ENCODE measurements at regions not wholly inside any gene's neighbourhood (a gene's known extent, or its start where the extent isn't known, plus 50 kb on each side); places are given as distances from the start of the nearest gene placed in this dataset.
A peak's percentile ranks its signal among the peaks of the same experiment; 100 is the strongest.
"Not testable (repeated sequence)": the region's sequence is repeated elsewhere in the genome, so short reads cannot be mapped to it uniquely, and the experiment has no call there.

DNA sequence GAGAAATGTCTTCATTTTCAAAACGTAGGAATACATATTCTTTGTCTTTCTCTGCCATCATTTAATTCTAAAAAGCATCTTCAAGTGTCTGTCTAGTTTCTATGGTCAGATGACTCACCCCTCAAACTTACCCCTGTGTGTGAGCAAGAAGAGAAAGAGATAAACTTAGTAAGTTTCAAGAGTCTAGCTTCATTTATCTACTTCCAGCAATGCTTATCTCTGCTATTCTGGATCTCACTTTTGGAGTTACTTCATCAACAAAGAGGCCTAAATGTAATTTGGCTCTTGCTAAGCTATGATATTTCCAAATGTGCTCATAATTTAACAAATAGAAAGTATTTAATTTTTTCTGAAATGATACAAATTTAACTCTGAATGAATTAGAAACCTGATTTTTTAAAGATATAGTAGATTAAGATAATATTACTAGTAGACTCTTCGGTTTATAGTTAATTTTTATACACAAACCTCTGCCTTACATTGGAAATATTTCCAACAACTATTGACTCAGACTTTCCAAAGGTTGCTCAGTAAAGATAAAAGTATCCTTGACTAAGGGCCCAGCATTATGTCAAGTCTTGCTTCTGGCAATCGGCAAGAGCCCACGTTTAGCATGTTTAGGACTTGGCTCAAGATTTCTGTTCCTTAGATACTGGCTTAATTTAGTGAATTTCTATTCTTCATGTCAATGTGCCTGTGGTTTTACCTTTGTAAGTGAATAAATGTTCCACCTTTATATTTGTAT, 1511.0 kb upstream of the SLC10A2 start:
- intact Hi-C loops (cut with DNase I) = loop anchor here (10.0 kb wide), 1 partner anchor 628 kb away; no protein-coding TSS in a partner anchor
- DNase-seq = no peak

DNA sequence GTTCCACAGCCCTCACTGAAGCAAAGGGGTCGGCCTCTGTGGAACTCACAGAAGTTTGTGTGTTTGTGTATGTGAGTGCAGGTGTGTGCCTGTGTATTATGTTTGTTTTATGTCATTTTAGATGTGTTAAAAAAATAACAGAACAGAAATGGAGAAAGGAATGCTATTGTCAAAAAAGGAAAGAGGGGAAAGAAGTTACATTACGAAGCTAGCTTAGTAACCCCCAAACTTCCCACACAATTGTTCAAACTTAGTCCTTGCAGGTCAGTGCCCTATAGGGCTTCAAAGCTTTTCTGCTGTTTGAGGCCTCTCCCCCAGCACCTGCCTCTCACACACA, 1505.6 kb upstream of the SLC10A2 start:
- DNase-seq = no peak
- intact Hi-C loops (cut with DNase I) = loop anchor here (10.0 kb wide), 1 partner anchor 633 kb away; no protein-coding TSS in a partner anchor

DNA sequence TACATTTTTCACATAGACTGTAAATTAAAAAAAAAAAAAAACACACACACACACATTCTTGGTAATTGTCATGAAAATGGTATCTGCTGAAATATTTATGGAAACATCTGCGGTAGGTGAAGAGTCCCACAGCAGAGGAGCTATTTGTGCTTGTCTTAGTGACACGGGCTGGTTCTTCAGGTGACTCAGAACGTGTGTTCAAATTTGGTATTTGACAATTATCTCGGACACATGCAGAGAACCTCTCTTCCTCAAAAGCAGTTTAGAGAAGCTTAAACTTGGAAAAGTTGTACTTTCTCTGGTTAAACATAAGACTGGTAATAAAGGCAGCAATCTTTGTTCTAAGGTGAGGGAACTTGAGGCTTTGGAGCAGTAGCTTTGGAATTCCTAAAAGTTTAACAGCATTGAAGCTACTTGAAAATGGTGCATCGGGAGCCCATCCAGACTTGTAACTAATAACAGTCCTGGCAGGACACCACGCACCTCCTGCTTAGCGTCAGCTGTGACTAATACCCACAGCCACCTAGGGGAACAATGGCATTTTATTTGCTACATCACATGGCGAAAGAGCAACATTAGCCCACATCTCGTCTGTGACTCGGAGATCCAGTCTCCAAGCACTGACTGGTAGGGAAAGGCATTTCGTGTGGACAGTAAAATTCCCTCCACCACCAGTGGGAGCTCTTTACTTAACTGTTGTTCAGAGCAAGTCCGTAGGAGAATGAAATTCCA, 1505.1 kb upstream of the SLC10A2 start:
- peak; percentile 7 to 94 (median 80) for DNase-seq
- intact Hi-C loops (cut with DNase I) = loop anchor here (10.0 kb wide), 1 partner anchor 633 kb away; no protein-coding TSS in a partner anchor

DNA sequence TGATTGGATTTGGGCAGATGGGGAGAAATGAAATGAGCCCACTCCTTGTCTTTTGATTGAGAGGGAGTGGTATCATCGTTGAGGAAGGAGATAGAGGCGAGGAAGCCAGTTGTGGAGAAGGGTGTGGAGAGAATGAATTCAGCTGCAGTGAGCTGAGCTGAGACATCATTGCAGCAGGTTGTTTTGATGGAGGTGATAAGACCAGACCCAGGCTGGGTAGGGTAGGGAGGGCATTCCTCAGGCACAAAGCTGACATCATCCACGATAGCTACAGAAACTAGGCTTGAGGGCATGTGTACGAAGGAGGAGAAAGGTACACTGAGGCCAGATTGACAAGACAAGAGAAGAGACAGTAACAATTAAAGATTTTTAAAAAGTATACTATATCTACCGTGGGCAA, 1500.9 kb upstream of the SLC10A2 start:
- intact Hi-C loops (cut with DNase I) = no loop called here
- no peak for DNase-seq

DNA sequence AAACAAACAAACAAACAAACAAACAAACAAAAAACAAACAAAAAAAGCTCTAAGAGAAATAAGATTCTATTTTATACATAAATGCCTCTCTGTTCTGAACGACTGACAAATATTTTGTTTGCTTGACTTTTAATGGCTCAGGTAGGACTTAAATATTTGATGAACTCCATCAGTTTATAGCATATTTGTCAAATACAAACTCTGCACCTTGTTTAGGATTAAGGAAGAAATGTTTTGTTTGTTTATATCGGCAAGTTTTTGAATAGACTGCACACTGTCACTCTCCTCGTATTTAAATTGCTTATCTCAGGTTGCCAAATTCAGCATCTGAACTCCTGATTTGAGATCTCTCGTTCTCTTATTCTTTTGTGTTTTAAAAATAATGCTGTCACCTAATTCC, 1499.7 kb upstream of the SLC10A2 start:
- intact Hi-C loops (cut with DNase I) = no loop called here
- DNase-seq = no peak

DNA sequence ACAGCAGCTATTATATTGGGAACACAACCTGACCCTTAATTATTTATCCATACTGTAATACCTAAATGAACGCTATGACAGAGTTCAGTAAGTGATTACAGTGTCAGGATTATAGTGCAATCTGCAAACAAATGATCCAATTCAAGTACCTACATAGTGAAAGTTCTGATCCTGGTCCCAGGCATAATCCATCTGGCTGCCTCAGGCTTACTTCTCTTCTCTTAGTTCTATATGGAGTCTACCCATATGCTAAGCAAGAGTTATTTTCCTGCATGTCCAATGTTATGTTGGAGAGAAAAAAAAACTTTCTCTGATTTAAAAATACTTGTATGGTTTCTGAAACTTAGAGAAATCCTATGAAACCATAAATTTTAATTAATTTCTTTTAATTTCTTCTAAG, 1487.7 kb upstream of the SLC10A2 start:
- intact Hi-C loops (cut with DNase I) = no loop called here
- DNase-seq = no peak

DNA sequence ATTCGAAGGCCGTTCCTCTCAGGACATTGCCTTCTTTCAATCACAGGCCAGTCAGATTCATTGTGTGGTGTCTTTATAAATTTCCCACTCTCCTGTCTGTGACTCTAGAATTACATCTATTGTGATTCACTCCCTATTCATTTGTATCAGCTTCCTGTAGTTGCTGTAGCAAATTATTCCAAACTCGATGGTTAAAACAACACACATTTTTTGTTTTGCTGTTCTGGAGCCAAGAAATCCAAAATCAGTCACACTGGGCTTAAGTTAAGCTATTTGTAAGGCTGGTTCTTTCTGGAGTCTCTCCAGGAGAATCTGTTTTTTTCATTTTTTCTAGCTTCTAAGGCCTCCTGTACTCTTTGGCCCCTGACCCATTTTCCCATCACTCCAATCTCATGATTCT, 1487.0 kb upstream of the SLC10A2 start:
- DNase-seq = no peak
- intact Hi-C loops (cut with DNase I) = no loop called here

DNA sequence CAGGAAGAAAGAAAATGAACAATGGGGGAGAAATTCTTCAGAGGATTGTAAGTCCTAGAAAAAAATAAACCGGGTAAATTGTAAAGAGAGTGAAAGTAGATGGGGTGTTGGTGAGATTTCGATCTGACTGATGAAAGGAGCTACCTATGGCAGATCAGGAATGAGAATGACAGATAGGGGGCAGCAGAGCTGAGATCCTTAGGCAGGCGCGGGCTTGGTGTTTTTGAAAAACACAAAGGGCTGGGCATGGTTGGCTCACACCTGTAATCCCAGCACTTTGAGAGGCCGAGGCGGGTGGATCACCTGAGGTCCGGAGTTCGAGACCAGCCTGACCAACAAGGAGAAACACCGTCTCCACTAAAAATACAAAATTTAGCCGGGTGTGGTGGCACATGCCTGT, 1468.6 kb upstream of the SLC10A2 start:
- no peak for DNase-seq
- intact Hi-C loops (cut with DNase I) = no loop called here

DNA sequence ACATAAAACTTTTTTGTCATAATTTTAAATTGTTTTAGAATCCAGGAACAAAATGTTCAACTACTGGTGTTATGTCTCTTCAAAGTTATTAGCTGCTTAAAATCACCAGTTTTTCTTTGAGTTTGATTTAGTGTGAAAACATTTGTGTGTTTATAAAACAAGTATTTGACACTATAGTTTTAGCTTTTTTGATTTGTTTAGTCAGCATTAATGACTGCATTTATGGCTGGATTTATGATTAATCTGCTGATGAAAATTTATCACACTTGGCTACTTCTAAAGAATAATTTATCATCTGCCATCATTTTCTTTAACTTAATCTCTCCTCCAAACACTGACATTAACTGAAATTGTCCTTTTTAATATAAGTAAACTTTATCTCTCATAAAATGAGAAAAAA, 1465.9 kb upstream of the SLC10A2 start:
- no peak for DNase-seq
- intact Hi-C loops (cut with DNase I) = no loop called here

DNA sequence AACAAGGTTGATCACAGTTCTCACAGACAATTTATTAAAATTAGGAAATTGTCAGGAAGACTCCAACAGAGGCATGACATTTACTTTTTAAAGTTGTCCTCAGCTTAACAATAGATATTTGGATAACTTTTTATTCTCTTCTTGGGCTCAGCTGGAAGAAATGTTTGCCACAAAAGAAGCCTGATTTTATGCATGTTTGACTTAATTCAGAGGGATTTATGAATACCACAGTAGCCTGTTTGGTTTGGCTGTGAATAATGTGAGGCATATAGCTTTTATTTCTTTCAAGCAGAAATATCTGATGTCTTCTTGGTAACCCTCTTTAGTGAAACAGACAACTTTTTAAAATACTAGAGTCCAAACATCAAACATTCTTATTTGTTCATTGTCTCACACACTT, 1464.5 kb upstream of the SLC10A2 start:
- intact Hi-C loops (cut with DNase I) = no loop called here
- DNase-seq = no peak

DNA sequence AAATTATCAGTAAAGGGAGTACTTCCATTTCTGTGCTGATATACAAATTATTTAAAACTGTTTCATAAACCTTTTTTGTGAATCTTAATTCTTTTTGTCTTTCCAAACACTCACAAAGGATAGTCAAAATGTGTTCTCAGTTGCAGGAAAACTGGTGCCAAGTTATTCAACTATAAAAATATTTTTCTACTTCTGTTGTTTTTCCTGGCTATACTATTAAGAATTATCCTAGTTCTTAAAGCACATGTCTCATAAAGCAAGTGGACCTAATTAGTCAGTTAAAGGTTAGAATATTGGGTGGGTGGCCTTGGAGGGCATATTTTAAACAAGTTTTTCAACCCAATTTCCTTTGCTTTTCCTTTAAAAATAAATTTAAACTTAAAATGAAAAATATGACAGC, 1460.3 kb upstream of the SLC10A2 start:
- intact Hi-C loops (cut with DNase I) = no loop called here
- no peak for DNase-seq

DNA sequence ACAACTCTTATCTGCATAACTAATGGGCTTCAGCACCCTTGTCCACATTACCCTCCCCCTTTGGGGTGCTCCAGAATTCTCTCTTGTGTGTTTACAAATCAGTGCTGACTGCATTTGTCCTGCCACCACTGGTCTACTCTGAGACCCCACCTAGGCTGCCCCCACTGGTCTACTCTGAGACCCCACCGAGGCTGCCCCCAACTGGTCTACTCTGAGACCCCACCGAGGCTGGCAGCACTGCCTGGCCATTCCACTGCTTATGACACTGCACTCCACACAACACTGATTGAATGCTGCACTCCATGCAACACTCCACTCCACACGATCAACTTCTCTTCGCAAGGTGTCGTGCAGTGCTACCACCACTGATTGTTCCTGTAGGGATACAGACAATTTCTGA, 1459.2 kb upstream of the SLC10A2 start:
- intact Hi-C loops (cut with DNase I) = no loop called here
- no peak for DNase-seq

DNA sequence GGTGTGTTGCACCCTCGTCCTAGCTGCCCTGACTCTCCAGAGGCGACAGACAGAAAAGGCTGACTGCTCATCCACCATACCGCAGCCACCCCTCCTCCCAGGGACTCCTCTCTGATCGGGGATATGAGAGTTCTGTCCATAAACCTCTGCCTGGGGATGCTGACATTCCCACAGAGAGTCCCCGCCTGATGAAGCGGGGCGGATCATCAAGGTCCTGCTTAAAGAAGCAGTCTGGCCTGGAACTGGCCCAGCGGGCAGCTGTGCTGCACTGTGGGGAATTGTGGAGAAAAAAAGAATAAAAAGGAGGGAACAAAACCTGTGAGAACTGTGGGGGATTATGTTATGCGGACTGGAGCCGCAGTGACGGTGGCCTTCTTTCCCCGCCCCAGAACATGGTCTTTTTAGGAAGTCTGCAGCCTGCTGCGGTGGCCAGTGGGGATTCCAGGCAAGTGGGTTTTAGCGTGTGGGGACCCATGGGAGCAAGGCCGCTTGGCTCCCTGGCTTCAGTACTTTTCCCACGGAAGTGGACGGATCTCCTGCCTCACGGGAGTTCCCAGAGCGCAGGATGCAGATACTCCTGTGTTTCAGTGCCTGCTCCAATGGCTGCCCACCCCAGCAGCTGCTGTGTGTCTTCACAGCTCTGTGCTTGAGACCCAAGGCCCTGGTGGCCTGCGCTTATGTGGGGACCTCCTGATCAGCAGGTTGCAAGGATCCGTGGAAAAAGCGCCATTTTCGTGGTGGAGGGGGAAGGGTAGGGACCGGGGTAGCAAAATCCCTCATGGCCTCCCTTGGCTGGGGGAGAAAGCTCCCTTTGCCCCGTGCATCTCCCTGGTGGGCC, 1456.2 kb upstream of the SLC10A2 start:
- intact Hi-C loops (cut with DNase I) = no loop called here
- DNase-seq = no peak

DNA sequence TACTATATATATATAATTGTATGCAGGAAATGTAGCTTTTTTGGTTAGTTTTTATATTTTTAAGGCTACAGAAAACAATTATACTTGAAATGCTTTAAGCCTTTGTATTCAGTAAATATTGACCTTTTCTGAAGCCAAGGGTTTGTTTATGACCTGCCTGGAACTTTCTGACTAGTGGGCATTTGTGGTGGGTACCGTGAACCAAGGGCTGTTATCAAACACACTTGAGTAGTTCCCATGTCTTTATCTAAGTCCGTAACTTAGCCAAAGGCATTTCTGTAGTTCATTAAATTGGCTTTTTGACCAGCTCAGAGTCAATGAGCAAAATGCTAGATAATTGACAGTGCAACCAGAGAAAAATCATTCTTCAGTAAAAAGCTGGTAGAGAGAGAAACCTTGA, 1444.2 kb upstream of the SLC10A2 start:
- intact Hi-C loops (cut with DNase I) = no loop called here

DNA sequence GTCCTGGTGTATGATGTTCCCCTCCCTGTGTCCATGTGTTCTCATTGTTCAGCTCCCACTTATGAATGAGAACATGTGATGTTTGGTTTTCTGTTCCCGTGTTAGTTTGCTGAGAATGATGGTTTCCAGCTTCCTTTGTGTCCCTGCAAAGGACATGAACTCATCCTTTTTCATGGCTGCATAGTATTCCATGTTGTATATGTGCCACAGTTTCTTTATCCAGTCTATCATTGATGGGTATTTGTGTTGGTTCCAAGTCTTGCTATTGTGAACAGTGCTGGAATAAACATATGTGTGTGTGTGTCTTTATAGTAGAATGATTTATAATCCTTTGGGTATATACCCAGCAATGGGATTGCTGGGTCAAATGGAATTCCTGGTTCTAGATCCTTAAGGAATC, 1427.3 kb upstream of the SLC10A2 start:
- intact Hi-C loops (cut with DNase I); DNase-seq: not testable (repeated sequence)

More for the DNA sequence above, 1444.2 kb upstream of the SLC10A2 start:
- no peak for DNase-seq

DNA sequence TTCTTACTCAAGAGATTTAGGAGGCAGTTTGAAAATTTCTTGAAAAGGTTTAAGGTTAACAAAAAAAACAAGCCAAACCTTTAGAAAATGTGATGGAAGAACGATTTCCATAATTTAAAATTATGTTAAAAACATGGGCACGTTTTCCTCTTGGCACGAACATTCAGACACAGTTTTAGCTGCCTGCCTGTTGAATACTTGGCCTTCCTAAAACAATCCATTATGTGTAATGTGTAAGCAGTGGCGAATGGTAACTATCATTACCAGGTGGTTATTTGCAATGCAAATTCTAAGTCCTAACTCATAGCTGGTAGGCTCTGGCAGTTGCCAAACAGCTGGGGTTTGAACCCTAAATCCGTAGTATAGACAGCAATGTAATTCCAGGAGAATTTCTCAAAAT, 1425.7 kb upstream of the SLC10A2 start:
- intact Hi-C loops (cut with DNase I) = no loop called here
- peak in 2 of 42 donors; percentile 7 to 20 for DNase-seq

DNA sequence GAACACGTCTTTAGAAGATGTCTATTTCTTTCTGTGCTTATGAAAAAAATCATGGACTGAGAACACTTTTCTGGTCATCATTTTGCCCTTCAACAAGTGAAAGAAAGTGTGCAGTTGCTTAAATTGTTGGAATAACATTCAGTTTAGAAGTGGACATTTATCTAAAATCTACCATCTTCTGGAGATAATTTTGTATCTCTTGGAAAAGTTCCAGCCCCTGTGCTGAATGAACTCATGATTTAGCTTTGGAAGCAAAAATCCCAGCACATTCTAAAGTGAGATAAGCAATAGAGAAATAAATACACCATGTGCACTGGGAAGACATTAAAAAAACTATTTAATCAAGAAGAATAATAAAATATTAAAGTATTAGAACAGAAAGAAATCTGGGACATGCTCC, 1420.8 kb upstream of the SLC10A2 start:
- intact Hi-C loops (cut with DNase I) = no loop called here
- no peak for DNase-seq

DNA sequence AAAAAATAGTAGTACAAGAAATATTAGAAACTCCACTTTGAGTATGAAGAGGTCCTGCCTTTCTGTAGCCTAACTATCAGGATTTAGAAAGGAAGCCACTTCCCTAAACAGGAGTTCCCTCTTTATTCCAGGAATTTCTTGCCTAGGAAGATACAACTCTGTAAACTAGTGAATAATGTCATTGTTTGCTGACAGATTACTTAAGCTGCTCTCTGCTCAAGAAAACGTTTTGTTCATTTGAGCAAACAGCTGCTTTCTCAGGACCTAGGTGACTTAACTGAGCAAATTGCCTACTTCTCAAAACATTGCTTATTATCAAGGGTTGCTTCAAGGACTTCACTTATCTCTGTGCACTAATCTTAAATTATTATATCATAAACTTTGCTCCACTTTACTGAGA, 1419.4 kb upstream of the SLC10A2 start:
- intact Hi-C loops (cut with DNase I) = no loop called here
- no peak for DNase-seq

DNA sequence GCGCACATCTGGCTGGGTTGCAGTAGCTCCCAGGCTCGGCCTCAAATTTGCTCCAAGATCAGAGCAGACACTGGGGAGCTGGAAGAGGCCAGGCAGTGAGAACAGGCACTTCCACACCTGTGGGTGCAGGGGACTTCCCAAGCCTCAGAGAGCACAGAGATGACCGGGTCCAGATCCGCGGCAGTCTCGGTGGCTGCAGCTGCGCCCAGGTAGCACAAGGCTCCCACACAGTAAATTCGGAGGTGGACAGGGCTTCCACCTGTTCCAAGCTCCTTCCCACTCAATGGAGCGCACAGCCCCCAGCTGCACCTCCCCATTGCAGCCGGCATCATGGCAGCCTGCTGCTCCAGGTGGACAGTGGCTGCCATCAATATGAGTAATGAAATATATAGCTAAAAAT, 1417.4 kb upstream of the SLC10A2 start:
- DNase-seq = no peak
- intact Hi-C loops (cut with DNase I) = no loop called here

DNA sequence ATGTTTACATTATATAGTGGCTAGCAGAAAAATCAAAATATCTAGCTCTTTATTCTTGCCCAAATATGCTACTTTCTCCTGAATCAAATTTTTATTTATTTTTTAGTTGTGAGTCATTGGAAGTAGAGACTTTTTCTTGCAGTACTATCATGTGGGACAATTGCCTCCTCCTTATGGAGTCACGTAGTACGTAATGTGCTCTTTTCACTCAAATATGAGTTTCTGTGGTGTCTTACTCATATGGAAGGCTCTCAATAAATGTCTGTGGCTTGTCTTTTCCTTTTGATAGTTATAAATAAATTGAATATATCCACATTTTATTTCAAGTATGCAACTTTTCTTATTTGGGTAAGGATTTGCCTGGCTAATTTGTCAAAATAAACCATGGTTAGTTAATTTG, 1411.0 kb upstream of the SLC10A2 start:
- DNase-seq = no peak
- intact Hi-C loops (cut with DNase I) = no loop called here
